ENCODE measurements at regions not wholly inside any gene's neighbourhood (a gene's known extent, or its start where the extent isn't known, plus 50 kb on each side); places are given as distances from the start of the nearest gene placed in this dataset.

- no peak for TF ChIP-seq CTCF (conservative IDR thresholded peaks at IDR 0.05)
- TF ChIP-seq ZFX (IDR thresholded peaks at IDR 0.05) = no peak
These were observed 340.9 kb upstream of the THRB start for GRCh38 chr3:24835510-24835909.

All from C4-2B (cell line).